Naive thymus-derived CD4-positive, alpha-beta T cell (primary cell): ENCODE measurements at regions not wholly inside any gene's neighbourhood (a gene's known extent, or its start where the extent isn't known, plus 50 kb on each side); places are given as distances from the start of the nearest gene placed in this dataset.
"Not testable (repeated sequence)": the region's sequence is repeated elsewhere in the genome, so short reads cannot be mapped to it uniquely, and the experiment has no call there.

ENCODE experiments used
- ATAC-seq: fragments of 150-1000 bp; cut with Tn5 transposase; 2 replicates; pipeline ENCODE4 v1.10.0; 2021; ENCODE audit warnings: mild to moderate bottlenecking, moderate library complexity
- CTCF ChIA-PET: fragments of 350-600 bp; sonication (Branson Sonifier 250); formaldehyde crosslinking; loops from one replicate; lab custom pipeline; 2021; ENCODE audit warnings: antibody characterized with exemption; lab: Charles Lee
- POLR2A ChIA-PET: fragments of 350-600 bp; sonication (Branson Sonifier 250); formaldehyde crosslinking; loops from one replicate; lab custom pipeline; 2021; ENCODE audit warnings: antibody characterized with exemption, inconsistent platforms; lab: Charles Lee
- DNase-seq, 9 donors: peaks; one replicate each; pipeline versions ENCODE4 v3.0.0 to v3.0.0-alpha.2; 2020 to 2022; ENCODE audit warnings: mixed read lengths in 1 of 9
- H3K27ac ChIP-seq: one replicate; pipeline ENCODE4 v1.7.0; 2013; ENCODE audit warnings: mild to moderate bottlenecking, low read depth, low read length, moderate library complexity
- H3K27me3 ChIP-seq, 2 donors: one replicate each; pipeline ENCODE4 v1.7.0; 2013; ENCODE audit warnings: low read length in 2 of 2, mild to moderate bottlenecking in 2 of 2, moderate library complexity in 2 of 2; ENCODE audit not compliant: control insufficient read depth in 2 of 2, insufficient read depth in 2 of 2
- H3K36me3 ChIP-seq, 3 experiments: 1 replicate in 2 of 3; 2 replicates in 1 of 3; pipeline ENCODE4 v1.7.0; 2013; ENCODE audit warnings: low read length in 3 of 3, mild to moderate bottlenecking in 3 of 3, moderate library complexity in 1 of 3; ENCODE audit not compliant: insufficient read depth in 3 of 3, control insufficient read depth in 2 of 3
- H3K4me1 ChIP-seq, 2 donors: one replicate each; pipeline ENCODE4 v1.7.0; 2013; ENCODE audit warnings: low read length in 2 of 2, mild to moderate bottlenecking in 2 of 2, moderate library complexity in 1 of 2; ENCODE audit not compliant: control insufficient read depth in 2 of 2, insufficient read depth in 2 of 2
- H3K4me3 ChIP-seq: 2 replicates; pipeline ENCODE4 v1.7.0; 2013; ENCODE audit warnings: mild to moderate bottlenecking, low read length
- H3K9me3 ChIP-seq, 3 experiments: 1 replicate in 2 of 3; 2 replicates in 1 of 3; pipeline ENCODE4 v1.7.0; 2013; ENCODE audit warnings: low read length in 3 of 3; ENCODE audit not compliant: control insufficient read depth in 2 of 3
- H3K27ac Mint-ChIP-seq, 9 donors: one replicate each; pipeline ENCODE4 v1.8.0; 2020 to 2022; ENCODE audit warnings: mixed read lengths in 9 of 9, mild to moderate bottlenecking in 8 of 9, moderate library complexity in 5 of 9, inconsistent platforms in 2 of 9
- H3K27me3 Mint-ChIP-seq, 5 donors: one replicate each; pipeline ENCODE4 v1.8.0; 2021 to 2022; ENCODE audit warnings: mixed read lengths in 5 of 5, mild to moderate bottlenecking in 1 of 5
- H3K36me3 Mint-ChIP-seq, 5 donors: one replicate each; pipeline ENCODE4 v1.8.0; 2020 to 2022; ENCODE audit warnings: mixed read lengths in 5 of 5, mild to moderate bottlenecking in 3 of 5, inconsistent platforms in 1 of 5
- H3K4me1 Mint-ChIP-seq, 7 donors: one replicate each; pipeline ENCODE4 v1.8.0; 2020 to 2022; ENCODE audit warnings: mixed read lengths in 7 of 7, mild to moderate bottlenecking in 3 of 7, inconsistent platforms in 1 of 7
- H3K4me3 Mint-ChIP-seq, 10 donors: one replicate each; pipeline ENCODE4 v1.8.0; 2020 to 2022; ENCODE audit warnings: mild to moderate bottlenecking in 10 of 10, mixed read lengths in 10 of 10, moderate library complexity in 6 of 10, inconsistent platforms in 2 of 10
- H3K9me3 Mint-ChIP-seq, 11 donors: one replicate each; pipeline ENCODE4 v1.8.0; 2020 to 2022; ENCODE audit warnings: mixed read lengths in 11 of 11, mild to moderate bottlenecking in 4 of 11, inconsistent platforms in 1 of 11, moderate library complexity in 1 of 11
- intact Hi-C, 2 donors: fragments of 100-400 bp; cut with micrococcal nuclease; formaldehyde crosslinking; loops; one replicate each; pipeline ENCODE4 v1.15.1; 2023

- no peak for ATAC-seq
- DNase-seq, result no peak
- no peaks in the 10 kb centered on the region for H3K27me3 ChIP-seq
- no peak overlapping the region for H3K4me3 ChIP-seq
- no peak overlapping the region for H3K27ac ChIP-seq
- intact Hi-C loops, result no loop called here
- H3K4me1 ChIP-seq, result no peaks in the 10 kb centered on the region
- Mint-ChIP-seq H3K4me3 (no peak overlapping the region), H3K27me3 (peaks cover 0 to 6% (median 3%) of the 10 kb centered on the region in 5 donors), H3K4me1 (peaks cover 0 to 1% (median 0%) of the 10 kb centered on the region in 7 donors), H3K9me3 (peaks cover 0 to 6% (median 1%) of the 10 kb centered on the region in 11 donors), H3K36me3 (no peaks in the 10 kb centered on the region), H3K27ac (no peak overlapping the region)
- CTCF ChIA-PET, result no interaction called here
- H3K9me3 ChIP-seq, result no peaks in the 10 kb centered on the region
- POLR2A ChIA-PET, result no interaction called here
- no peaks in the 10 kb centered on the region for H3K36me3 ChIP-seq
These were observed 401.4 kb downstream of the PSAT1 start for GRCh38 chr9:78698371-78698770.

- H3K27ac ChIP-seq, result not testable (repeated sequence)
These were observed 402.3 kb downstream of the PSAT1 start for GRCh38 chr9:78699217-78699616.

GRCh38 chr9:78704153-78704552, 407.2 kb downstream of the PSAT1 start:
- POLR2A ChIA-PET, H3K36me3 Mint-ChIP-seq, H3K36me3 ChIP-seq, intact Hi-C loops, H3K27me3 Mint-ChIP-seq, H3K4me3 Mint-ChIP-seq, CTCF ChIA-PET, H3K4me3 ChIP-seq, H3K27ac ChIP-seq, H3K4me1 ChIP-seq, H3K27ac Mint-ChIP-seq, H3K9me3 ChIP-seq, H3K27me3 ChIP-seq, DNase-seq, ATAC-seq, H3K4me1 Mint-ChIP-seq: not testable (repeated sequence)
- H3K9me3 Mint-ChIP-seq, result peaks cover 0 to 11% (median 0%) of the 10 kb centered on the region in 11 donors

More at GRCh38 chr9:78699217-78699616, 402.3 kb downstream of the PSAT1 start:
- H3K36me3 ChIP-seq, CTCF ChIA-PET, H3K4me3 Mint-ChIP-seq, H3K4me1 Mint-ChIP-seq, intact Hi-C loops, H3K36me3 Mint-ChIP-seq, ATAC-seq, POLR2A ChIA-PET, H3K27me3 Mint-ChIP-seq, H3K27ac Mint-ChIP-seq, DNase-seq, H3K4me1 ChIP-seq, H3K9me3 ChIP-seq, H3K4me3 ChIP-seq, H3K9me3 Mint-ChIP-seq, H3K27me3 ChIP-seq: not testable (repeated sequence)

GRCh38 chr9:78707080-78707479, 410.2 kb downstream of the PSAT1 start:
- Mint-ChIP-seq H3K27me3 (peaks cover 0 to 3% (median 0%) of the 10 kb centered on the region in 5 donors), H3K36me3 (no peaks in the 10 kb centered on the region), H3K4me3 (no peak overlapping the region), H3K9me3 (peaks cover 0 to 7% (median 0%) of the 10 kb centered on the region in 11 donors), H3K27ac (no peak overlapping the region), H3K4me1 (peaks cover 0 to 3% (median 0%) of the 10 kb centered on the region in 7 donors)
- intact Hi-C loops, result no loop called here
- no peak overlapping the region for H3K27ac ChIP-seq
- POLR2A ChIA-PET, result no interaction called here
- no peak for ATAC-seq
- H3K9me3 ChIP-seq, result no peaks in the 10 kb centered on the region
- CTCF ChIA-PET, result no interaction called here
- H3K4me3 ChIP-seq, result no peak overlapping the region
- no peaks in the 10 kb centered on the region for H3K36me3 ChIP-seq
- DNase-seq, result no peak
- no peaks in the 10 kb centered on the region for H3K27me3 ChIP-seq
- H3K4me1 ChIP-seq, result no peaks in the 10 kb centered on the region

GRCh38 chr9:78707481-78707991, 410.6 kb downstream of the PSAT1 start:
- ATAC-seq, result no peak
- Histone ChIP-seq H3K9me3 (no peaks in the 10 kb centered on the region), H3K36me3 (no peaks in the 10 kb centered on the region), H3K4me3 (no peak overlapping the region), H3K4me1 (no peaks in the 10 kb centered on the region), H3K27me3 (no peaks in the 10 kb centered on the region), H3K27ac (no peak overlapping the region)
- ChIA-PET CTCF (no interaction called here), POLR2A (no interaction called here)
- intact Hi-C loops, result no loop called here
- no peaks in the 10 kb centered on the region for H3K36me3 Mint-ChIP-seq
- no peak overlapping the region for H3K27ac Mint-ChIP-seq
- H3K27me3 Mint-ChIP-seq, result peaks cover 0 to 4% (median 0%) of the 10 kb centered on the region in 5 donors
- no peak overlapping the region for H3K4me3 Mint-ChIP-seq
- peaks cover 0 to 7% (median 0%) of the 10 kb centered on the region in 11 donors for H3K9me3 Mint-ChIP-seq
- H3K4me1 Mint-ChIP-seq, result peaks cover 0 to 3% (median 0%) of the 10 kb centered on the region in 7 donors
- no peak for DNase-seq

- Histone ChIP-seq H3K27me3 (no peaks in the 10 kb centered on the region), H3K27ac (no peak overlapping the region), H3K36me3 (no peaks in the 10 kb centered on the region), H3K9me3 (no peaks in the 10 kb centered on the region), H3K4me1 (no peaks in the 10 kb centered on the region), H3K4me3 (no peak overlapping the region)
- no peak overlapping the region for H3K27ac Mint-ChIP-seq
- H3K9me3 Mint-ChIP-seq, result peaks cover 0 to 8% (median 0%) of the 10 kb centered on the region in 11 donors
- intact Hi-C loops, result no loop called here
- H3K27me3 Mint-ChIP-seq, result peaks cover 0 to 8% (median 0%) of the 10 kb centered on the region in 5 donors
- POLR2A ChIA-PET, result no interaction called here
- CTCF ChIA-PET, result no interaction called here
- H3K4me3 Mint-ChIP-seq, result no peak overlapping the region
- ATAC-seq (no peak), DNase-seq (no peak)
- H3K36me3 Mint-ChIP-seq, result no peaks in the 10 kb centered on the region
- no peaks in the 10 kb centered on the region for H3K4me1 Mint-ChIP-seq
These were observed 416.1 kb downstream of the PSAT1 start for GRCh38 chr9:78712903-78713613.
